ENCODE measurements at regions not wholly inside any gene's neighbourhood (a gene's known extent, or its start where the extent isn't known, plus 50 kb on each side); places are given as distances from the start of the nearest gene placed in this dataset.

GRCh38 chr4:3365871-3366842 lies 73.3 kb downstream of the RGS12 start:
- DNase-seq (ENCODE audit: extremely low spot score), result no peak
- ChIA-PET POLR2A (no interaction called here), CTCF (interaction anchor here (1.5 to 1.8 kb wide), 2 partner anchors 9 to 20 kb away, joined by 4 to 13 read pairs; no protein-coding TSS in a partner anchor)
- no peak for TF ChIP-seq CTCF (IDR thresholded peaks at IDR 0.05; ENCODE audit: control extremely low read depth, extremely low read depth, low read depth, missing control alignments)

GRCh38 chr4:3366893-3367775 lies 74.3 kb downstream of the RGS12 start:
- POLR2A ChIA-PET, result no interaction called here
- DNase-seq (ENCODE audit: extremely low spot score), result no peak
- CTCF ChIA-PET, result interaction anchor here (1.2 to 1.8 kb wide), 3 partner anchors 10 to 113 kb away, joined by 3 to 13 read pairs (median 4); no protein-coding TSS in a partner anchor
- TF ChIP-seq CTCF (IDR thresholded peaks at IDR 0.05; ENCODE audit: control extremely low read depth, extremely low read depth, low read depth, missing control alignments), result no peak

- ChIA-PET POLR2A (no interaction called here), CTCF (interaction anchor here (1.2 to 1.8 kb wide), 2 partner anchors 21 to 113 kb away, joined by 3 to 13 read pairs; no protein-coding TSS in a partner anchor)
- DNase-seq (ENCODE audit: extremely low spot score), result no peak
- no peak for TF ChIP-seq CTCF (IDR thresholded peaks at IDR 0.05; ENCODE audit: control extremely low read depth, extremely low read depth, low read depth, missing control alignments)
Observed at GRCh38 chr4:3367866-3368265, 73.9 kb upstream of the HGFAC start.

- no peak for TF ChIP-seq CTCF (IDR thresholded peaks at IDR 0.05; ENCODE audit: control extremely low read depth, extremely low read depth, low read depth, missing control alignments)
- POLR2A ChIA-PET, result no interaction called here
- CTCF ChIA-PET, result interaction anchor here (1.2 kb wide), 1 partner anchor 8 kb away, joined by 3 read pairs; no protein-coding TSS in a partner anchor
- DNase-seq (ENCODE audit: extremely low spot score), result no peak
Observed at GRCh38 chr4:3368334-3368733, 73.4 kb upstream of the HGFAC start.

- DNase-seq (ENCODE audit: extremely low spot score), result peak; percentile 22
- ChIA-PET POLR2A (interaction anchor here (0.9 kb wide), 1 partner anchor 24 kb away, joined by 3 read pairs; no protein-coding TSS in a partner anchor), CTCF (interaction anchor here (1.2 to 2.0 kb wide), 5 partner anchors 9 to 111 kb away, joined by 3 to 6 read pairs (median 5); no protein-coding TSS in a partner anchor)
Observed at GRCh38 chr4:3368841-3369760, 72.7 kb upstream of the HGFAC start.

More at GRCh38 chr4:3368841-3369760, 72.7 kb upstream of the HGFAC start:
- no peak for TF ChIP-seq CTCF (IDR thresholded peaks at IDR 0.05; ENCODE audit: control extremely low read depth, extremely low read depth, low read depth, missing control alignments)

All from GM10248 (cell line).